ENCODE measurements at regions not wholly inside any gene's neighbourhood (a gene's known extent, or its start where the extent isn't known, plus 50 kb on each side); places are given as distances from the start of the nearest gene placed in this dataset.

DNA sequence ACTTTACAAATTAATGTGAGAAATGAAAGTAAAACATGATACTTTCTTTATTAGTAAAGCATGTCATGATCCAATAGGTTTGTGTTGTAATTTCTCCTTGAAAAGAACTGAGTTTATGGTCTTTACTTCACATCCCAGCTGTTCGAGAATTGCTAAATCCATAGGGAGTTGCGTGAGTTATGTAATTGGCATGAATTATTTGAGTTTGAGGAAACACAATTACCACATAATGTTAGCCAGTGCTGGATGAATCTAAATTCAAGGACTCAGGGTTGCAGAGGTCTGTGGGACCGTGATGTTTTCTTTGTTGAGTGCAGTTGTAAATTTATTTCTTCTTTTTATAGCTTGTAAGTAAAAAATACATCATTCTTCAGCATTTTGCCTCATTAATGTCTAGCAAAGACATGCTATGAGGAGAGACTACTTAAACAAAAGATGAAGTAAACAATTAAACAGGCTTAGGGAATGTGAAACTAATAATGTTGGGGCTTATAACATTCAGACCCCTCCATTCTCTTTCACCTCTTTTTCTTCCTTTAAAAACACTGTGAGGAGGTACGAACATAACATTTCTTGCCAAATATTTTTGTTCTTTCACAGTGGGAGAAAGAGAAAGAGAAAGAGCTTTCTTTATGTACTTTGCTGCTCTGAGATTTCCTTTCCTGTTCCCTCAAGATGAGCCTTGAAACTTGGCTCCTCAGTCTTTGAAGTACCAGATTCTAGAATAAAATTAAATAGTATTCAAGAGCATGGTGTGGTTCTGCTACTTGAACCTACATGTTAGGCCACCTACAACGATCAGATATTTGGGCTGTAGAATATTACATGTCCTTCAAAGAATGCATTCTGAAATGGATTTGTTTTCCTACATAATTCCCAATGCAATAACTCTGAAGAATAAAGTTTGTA lies 159.6 kb upstream of the ANK2 start:
- TF ChIP-seq POLR2A (IDR thresholded peaks at IDR 0.05; ENCODE audit: low read length) = no peak
- no peak for TF ChIP-seq GATA1 (IDR thresholded peaks at IDR 0.05; ENCODE audit: low read depth, low read length)
